Muscle layer of colon (tissue), 2 donors: ENCODE measurements at regions not wholly inside any gene's neighbourhood (a gene's known extent, or its start where the extent isn't known, plus 50 kb on each side); places are given as distances from the start of the nearest gene placed in this dataset.
"Not testable (repeated sequence)": the region's sequence is repeated elsewhere in the genome, so short reads cannot be mapped to it uniquely, and the experiment has no call there.

Experiments
- H3K27ac ChIP-seq: one replicate; pipeline ENCODE4 v1.7.0; 2013; ENCODE audit warnings: low read depth, mild to moderate bottlenecking, low read length, moderate library complexity
- H3K27me3 ChIP-seq, 2 donors: one replicate each; pipeline ENCODE4 v1.7.0; 2013; ENCODE audit warnings: low read length in 2 of 2, mild to moderate bottlenecking in 2 of 2; ENCODE audit not compliant: insufficient read depth in 2 of 2, control insufficient read depth in 1 of 2
- H3K36me3 ChIP-seq: one replicate; pipeline ENCODE4 v1.7.0; 2013; ENCODE audit warnings: mild to moderate bottlenecking, low read length; ENCODE audit not compliant: insufficient read depth
- H3K4me1 ChIP-seq: one replicate; pipeline ENCODE4 v1.7.0; 2013; ENCODE audit warnings: mild to moderate bottlenecking, low read length; ENCODE audit not compliant: insufficient read depth
- H3K4me3 ChIP-seq, 2 donors: one replicate each; pipeline ENCODE4 v1.7.0; 2013; ENCODE audit warnings: low read length in 2 of 2, low read depth in 1 of 2, mild to moderate bottlenecking in 1 of 2, moderate library complexity in 1 of 2
- H3K9ac ChIP-seq: one replicate; pipeline ENCODE4 v1.7.0; 2013; ENCODE audit warnings: low read length
- H3K9me3 ChIP-seq: one replicate; pipeline ENCODE4 v1.7.0; 2013; ENCODE audit warnings: mild to moderate bottlenecking, low read length
- donor health status: abdominal sarcoma.
- donor health status: Adenocarcinoma of cecum.

GRCh38 chr6:14290041-14290771 is 172.6 kb downstream of the CD83 start:
- H3K36me3 ChIP-seq, result no peaks in the 10 kb centered on the region
- no peak overlapping the region for H3K4me3 ChIP-seq
- no peaks in the 10 kb centered on the region for H3K9me3 ChIP-seq
- H3K27ac ChIP-seq, result no peak overlapping the region
- no peaks in the 10 kb centered on the region for H3K27me3 ChIP-seq
- H3K4me1 ChIP-seq, result no peaks in the 10 kb centered on the region
- no peak overlapping the region for H3K9ac ChIP-seq

GRCh38 chr6:14290772-14291330 is 173.3 kb downstream of the CD83 start:
- Histone ChIP-seq H3K27me3 (no peaks in the 10 kb centered on the region), H3K9me3 (no peaks in the 10 kb centered on the region), H3K9ac (no peak overlapping the region), H3K4me1 (no peaks in the 10 kb centered on the region), H3K27ac (no peak overlapping the region), H3K36me3 (no peaks in the 10 kb centered on the region), H3K4me3 (no peak overlapping the region)

- H3K27me3 ChIP-seq, result no peaks in the 10 kb centered on the region
- no peak overlapping the region for H3K27ac ChIP-seq
- H3K4me3 ChIP-seq, result no peak overlapping the region
- no peaks in the 10 kb centered on the region for H3K4me1 ChIP-seq
- H3K9ac ChIP-seq, result no peak overlapping the region
- no peaks in the 10 kb centered on the region for H3K9me3 ChIP-seq
- H3K36me3 ChIP-seq, result no peaks in the 10 kb centered on the region
Measured at GRCh38 chr6:14291331-14291730, 173.8 kb downstream of the CD83 start.

GRCh38 chr6:14292119-14292518 is 174.5 kb downstream of the CD83 start:
- Histone ChIP-seq H3K4me3 (no peak overlapping the region), H3K4me1 (no peaks in the 10 kb centered on the region), H3K9ac (no peak overlapping the region), H3K9me3 (no peaks in the 10 kb centered on the region), H3K27me3 (no peaks in the 10 kb centered on the region), H3K36me3 (no peaks in the 10 kb centered on the region), H3K27ac (no peak overlapping the region)

- Histone ChIP-seq H3K9me3 (no peaks in the 10 kb centered on the region), H3K4me1 (no peaks in the 10 kb centered on the region), H3K27me3 (no peaks in the 10 kb centered on the region), H3K9ac (no peak overlapping the region), H3K4me3 (no peak overlapping the region), H3K36me3 (no peaks in the 10 kb centered on the region), H3K27ac (no peak overlapping the region)
Measured at GRCh38 chr6:14294270-14294951, 176.8 kb downstream of the CD83 start.

GRCh38 chr6:14296698-14297097 is 179.1 kb downstream of the CD83 start:
- not testable (repeated sequence) for H3K36me3 ChIP-seq, H3K4me1 ChIP-seq, H3K4me3 ChIP-seq, H3K27ac ChIP-seq, H3K9ac ChIP-seq, H3K9me3 ChIP-seq, H3K27me3 ChIP-seq

GRCh38 chr6:14297118-14297517 is 179.5 kb downstream of the CD83 start:
- H3K27ac ChIP-seq, H3K4me3 ChIP-seq, H3K9ac ChIP-seq, H3K9me3 ChIP-seq, H3K36me3 ChIP-seq, H3K27me3 ChIP-seq, H3K4me1 ChIP-seq: not testable (repeated sequence)

- not testable (repeated sequence) for H3K4me1 ChIP-seq, H3K9ac ChIP-seq, H3K36me3 ChIP-seq, H3K27me3 ChIP-seq, H3K9me3 ChIP-seq, H3K4me3 ChIP-seq, H3K27ac ChIP-seq
Measured at GRCh38 chr6:14300189-14300588, 182.6 kb downstream of the CD83 start.

GRCh38 chr6:14300721-14301120 is 183.1 kb downstream of the CD83 start:
- H3K4me3 ChIP-seq, H3K27ac ChIP-seq, H3K4me1 ChIP-seq, H3K9me3 ChIP-seq, H3K27me3 ChIP-seq, H3K9ac ChIP-seq, H3K36me3 ChIP-seq: not testable (repeated sequence)

GRCh38 chr6:14301477-14301876 is 183.9 kb downstream of the CD83 start:
- H3K27me3 ChIP-seq, H3K9me3 ChIP-seq, H3K9ac ChIP-seq, H3K27ac ChIP-seq, H3K4me3 ChIP-seq, H3K4me1 ChIP-seq, H3K36me3 ChIP-seq: not testable (repeated sequence)

GRCh38 chr6:14305131-14305530 is 187.6 kb downstream of the CD83 start:
- H3K27ac ChIP-seq, result no peak overlapping the region

GRCh38 chr6:14305624-14306023 is 188.1 kb downstream of the CD83 start:
- Histone ChIP-seq H3K4me3 (no peak overlapping the region), H3K4me1 (no peaks in the 10 kb centered on the region), H3K36me3 (no peaks in the 10 kb centered on the region), H3K27me3 (no peaks in the 10 kb centered on the region), H3K9me3 (no peaks in the 10 kb centered on the region), H3K27ac (no peak overlapping the region), H3K9ac (no peak overlapping the region)

More at GRCh38 chr6:14305131-14305530, 187.6 kb downstream of the CD83 start:
- H3K9ac ChIP-seq, result no peak overlapping the region
- H3K36me3 ChIP-seq, result no peaks in the 10 kb centered on the region
- no peaks in the 10 kb centered on the region for H3K9me3 ChIP-seq
- no peaks in the 10 kb centered on the region for H3K27me3 ChIP-seq
- H3K4me1 ChIP-seq, result no peaks in the 10 kb centered on the region
- H3K4me3 ChIP-seq, result no peak overlapping the region
